Ishikawa (cell line): ENCODE measurements at regions not wholly inside any gene's neighbourhood (a gene's known extent, or its start where the extent isn't known, plus 50 kb on each side); places are given as distances from the start of the nearest gene placed in this dataset.

Experiments
- CEBPB ChIP-seq: IDR thresholded peaks from 2 replicates; pipeline ENCODE4 v1.6.1; 2012
- CREB1 ChIP-seq: IDR thresholded peaks from 2 replicates; pipeline ENCODE4 v1.6.1; 2012; ENCODE audit warnings: low read depth
- EGR1 ChIP-seq: IDR thresholded peaks from 2 replicates; pipeline ENCODE4 v1.6.1; 2012
- EP300 ChIP-seq: IDR thresholded peaks from 2 replicates; pipeline ENCODE4 v1.6.1; 2012; ENCODE audit warnings: borderline replicate concordance
- FOXM1 ChIP-seq: IDR thresholded peaks from 2 replicates; pipeline ENCODE4 v1.6.1; 2012; ENCODE audit warnings: low read depth, borderline replicate concordance
- MAX ChIP-seq: IDR thresholded peaks from 2 replicates; pipeline ENCODE4 v1.6.1; 2012
- NFIC ChIP-seq: IDR thresholded peaks from 2 replicates; pipeline ENCODE4 v1.6.1; 2012
- RAD21 ChIP-seq: IDR thresholded peaks from 2 replicates; pipeline ENCODE4 v1.6.1; 2012; ENCODE audit warnings: low read depth
- REST ChIP-seq: IDR thresholded peaks from 2 replicates; pipeline ENCODE4 v1.6.1; 2012; ENCODE audit warnings: low read depth, mild to moderate bottlenecking
- TAF1 ChIP-seq: IDR thresholded peaks from 2 replicates; pipeline ENCODE4 v1.6.1; 2012; ENCODE audit warnings: low read depth, mild to moderate bottlenecking
- TCF12 ChIP-seq: IDR thresholded peaks from 2 replicates; pipeline ENCODE4 v1.6.1; 2012; ENCODE audit warnings: low read depth
- TEAD4 ChIP-seq: IDR thresholded peaks from 2 replicates; pipeline ENCODE4 v1.6.1; 2012
- USF1 ChIP-seq: IDR thresholded peaks from 2 replicates; pipeline ENCODE4 v1.6.1; 2012
- YY1 ChIP-seq: IDR thresholded peaks from 2 replicates; pipeline ENCODE4 v1.6.1; 2012; ENCODE audit warnings: low read depth
- ZBTB7A ChIP-seq: IDR thresholded peaks from 2 replicates; pipeline ENCODE4 v1.6.1; 2012; ENCODE audit warnings: low read depth

GRCh38 chr1:195012995-195013394, 1595.2 kb downstream of the KCNT2 start:
- no peak for TF ChIP-seq TCF12
- TF ChIP-seq EGR1: no peak
- no peak for TF ChIP-seq FOXM1
- TF ChIP-seq ZBTB7A: no peak
- no peak for TF ChIP-seq REST

- no peak for TF ChIP-seq RAD21
- no peak for TF ChIP-seq TEAD4
These were observed 1602.9 kb downstream of the KCNT2 start for GRCh38 chr1:195005338-195005737.

GRCh38 chr1:194990483-194990882, 1617.8 kb downstream of the KCNT2 start:
- no peak for TF ChIP-seq TAF1
- peak; percentile 61 for TF ChIP-seq CEBPB
- TF ChIP-seq TEAD4: no peak

- no peak for TF ChIP-seq TAF1
- TF ChIP-seq TCF12: no peak
- no peak for TF ChIP-seq ZBTB7A
- TF ChIP-seq REST: no peak
- no peak for TF ChIP-seq FOXM1
- TF ChIP-seq EP300: no peak
These were observed 1632.3 kb downstream of the KCNT2 start for GRCh38 chr1:194975913-194976312.

- TF ChIP-seq USF1: no peak
These were observed 1639.3 kb downstream of the KCNT2 start for GRCh38 chr1:194968916-194969315.

- TF ChIP-seq NFIC: no peak
- no peak for TF ChIP-seq RAD21
- TF ChIP-seq MAX: no peak
- TF ChIP-seq FOXM1: no peak
- TF ChIP-seq TEAD4: no peak
- TF ChIP-seq CEBPB: no peak
- TF ChIP-seq USF1: no peak
- no peak for TF ChIP-seq TAF1
- TF ChIP-seq YY1: no peak
- no peak for TF ChIP-seq EP300
- TF ChIP-seq CREB1: no peak
- no peak for TF ChIP-seq REST
- no peak for TF ChIP-seq TCF12
- TF ChIP-seq EGR1: no peak
These were observed 1648.4 kb downstream of the KCNT2 start for GRCh38 chr1:194959795-194960194.

- TF ChIP-seq CREB1 (no peak), REST (no peak), EGR1 (no peak), ZBTB7A (no peak), CEBPB (no peak), TEAD4 (no peak), EP300 (no peak), FOXM1 (no peak), MAX (no peak)
These were observed 1656.1 kb downstream of the KCNT2 start for GRCh38 chr1:194952171-194952570.
